Testis (tissue), 2 donors: ENCODE measurements at regions not wholly inside any gene's neighbourhood (a gene's known extent, or its start where the extent isn't known, plus 50 kb on each side); places are given as distances from the start of the nearest gene placed in this dataset.

Experiments used
- POLR2A ChIP-seq: fragments of 450-650 bp; IDR thresholded peaks from one replicate; pipeline ENCODE4 v1.6.1; 2017; ENCODE audit warnings: antibody characterized with exemption, mild to moderate bottlenecking, moderate library complexity
- TF ChIP-seq, protein P1 (sequence below), 3 experiments: fragments of 450-650 bp in 2 of 3; fragments of 200-600 bp in 1 of 3; sonication (generic) in 1 of 3; IDR thresholded peaks; one replicate each; pipeline ENCODE4 v1.5.1; 2016 to 2019; ENCODE audit warnings: antibody characterized with exemption in 3 of 3, mild to moderate bottlenecking in 2 of 3, moderate library complexity in 1 of 3

DNA sequence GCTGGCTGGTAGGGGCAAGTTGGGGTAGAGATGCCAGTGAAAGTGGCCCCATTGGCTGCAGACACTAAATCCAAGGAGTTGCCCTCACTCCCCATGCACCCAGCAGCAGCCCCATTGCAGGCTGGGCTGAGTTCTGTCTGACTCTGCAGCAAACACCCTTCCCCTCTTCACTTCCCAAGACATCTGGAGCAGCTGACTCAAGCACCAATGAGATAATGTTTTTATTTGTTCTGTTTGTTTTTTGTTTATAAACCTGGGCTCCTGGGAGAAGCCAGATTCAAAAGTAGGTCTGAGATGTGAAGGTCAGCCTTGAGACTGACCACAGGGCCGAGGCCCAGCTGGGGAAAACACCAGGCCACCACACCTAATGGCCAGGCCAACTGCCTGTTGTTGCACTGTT, 545.9 kb upstream of the KLF4 start:
- TF ChIP-seq, protein P1, sequence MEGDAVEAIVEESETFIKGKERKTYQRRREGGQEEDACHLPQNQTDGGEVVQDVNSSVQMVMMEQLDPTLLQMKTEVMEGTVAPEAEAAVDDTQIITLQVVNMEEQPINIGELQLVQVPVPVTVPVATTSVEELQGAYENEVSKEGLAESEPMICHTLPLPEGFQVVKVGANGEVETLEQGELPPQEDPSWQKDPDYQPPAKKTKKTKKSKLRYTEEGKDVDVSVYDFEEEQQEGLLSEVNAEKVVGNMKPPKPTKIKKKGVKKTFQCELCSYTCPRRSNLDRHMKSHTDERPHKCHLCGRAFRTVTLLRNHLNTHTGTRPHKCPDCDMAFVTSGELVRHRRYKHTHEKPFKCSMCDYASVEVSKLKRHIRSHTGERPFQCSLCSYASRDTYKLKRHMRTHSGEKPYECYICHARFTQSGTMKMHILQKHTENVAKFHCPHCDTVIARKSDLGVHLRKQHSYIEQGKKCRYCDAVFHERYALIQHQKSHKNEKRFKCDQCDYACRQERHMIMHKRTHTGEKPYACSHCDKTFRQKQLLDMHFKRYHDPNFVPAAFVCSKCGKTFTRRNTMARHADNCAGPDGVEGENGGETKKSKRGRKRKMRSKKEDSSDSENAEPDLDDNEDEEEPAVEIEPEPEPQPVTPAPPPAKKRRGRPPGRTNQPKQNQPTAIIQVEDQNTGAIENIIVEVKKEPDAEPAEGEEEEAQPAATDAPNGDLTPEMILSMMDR (IDR thresholded peaks at IDR 0.05), result no peak
- no peak for TF ChIP-seq POLR2A
